ENCODE measurements at regions not wholly inside any gene's neighbourhood (a gene's known extent, or its start where the extent isn't known, plus 50 kb on each side); places are given as distances from the start of the nearest gene placed in this dataset.

GRCh38 chr7:91690541-91691070, 189.9 kb downstream of the MTERF1 start:
- Histone ChIP-seq H3K4me3 (no peak overlapping the region), H3K36me3 (ENCODE audit: low read depth) (no peaks in the 10 kb centered on the region), H3K4me1 (ENCODE audit: low read depth) (no peaks in the 10 kb centered on the region), H3K9me3 (no peaks in the 10 kb centered on the region)
- DNase-seq (no peak), ATAC-seq (no peak)
- intact Hi-C loops (cut with DNase I, micrococcal nuclease) = no loop called here
- TF ChIP-seq, protein P1, sequence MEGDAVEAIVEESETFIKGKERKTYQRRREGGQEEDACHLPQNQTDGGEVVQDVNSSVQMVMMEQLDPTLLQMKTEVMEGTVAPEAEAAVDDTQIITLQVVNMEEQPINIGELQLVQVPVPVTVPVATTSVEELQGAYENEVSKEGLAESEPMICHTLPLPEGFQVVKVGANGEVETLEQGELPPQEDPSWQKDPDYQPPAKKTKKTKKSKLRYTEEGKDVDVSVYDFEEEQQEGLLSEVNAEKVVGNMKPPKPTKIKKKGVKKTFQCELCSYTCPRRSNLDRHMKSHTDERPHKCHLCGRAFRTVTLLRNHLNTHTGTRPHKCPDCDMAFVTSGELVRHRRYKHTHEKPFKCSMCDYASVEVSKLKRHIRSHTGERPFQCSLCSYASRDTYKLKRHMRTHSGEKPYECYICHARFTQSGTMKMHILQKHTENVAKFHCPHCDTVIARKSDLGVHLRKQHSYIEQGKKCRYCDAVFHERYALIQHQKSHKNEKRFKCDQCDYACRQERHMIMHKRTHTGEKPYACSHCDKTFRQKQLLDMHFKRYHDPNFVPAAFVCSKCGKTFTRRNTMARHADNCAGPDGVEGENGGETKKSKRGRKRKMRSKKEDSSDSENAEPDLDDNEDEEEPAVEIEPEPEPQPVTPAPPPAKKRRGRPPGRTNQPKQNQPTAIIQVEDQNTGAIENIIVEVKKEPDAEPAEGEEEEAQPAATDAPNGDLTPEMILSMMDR (IDR thresholded peaks at IDR 0.05) = no peak

DNA sequence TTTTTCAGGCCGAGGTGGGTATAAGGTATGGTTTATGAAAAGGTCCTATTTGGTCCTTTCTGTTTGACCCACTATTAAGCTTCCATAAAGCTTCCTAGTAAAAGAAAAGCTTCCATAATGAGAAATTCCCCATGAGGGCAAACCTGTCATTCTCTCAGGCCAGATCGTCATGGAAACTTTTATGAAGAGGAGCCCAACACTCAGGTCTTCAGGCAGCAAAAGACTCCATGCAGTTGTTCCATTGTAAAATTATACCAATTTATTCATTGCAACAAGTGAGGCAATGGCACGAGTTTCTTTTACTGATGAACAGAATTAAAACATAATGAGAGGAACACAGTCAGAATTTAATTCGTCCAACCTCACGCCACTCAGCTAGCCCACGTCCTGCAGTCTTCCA, 188.6 kb downstream of the MTERF1 start:
- intact Hi-C loops (cut with DNase I, micrococcal nuclease) = no loop called here
- TF ChIP-seq, protein P1 (IDR thresholded peaks at IDR 0.05) = no peak
- no peak for ATAC-seq
- DNase-seq = no peak
- no peaks in the 10 kb centered on the region for H3K9me3 ChIP-seq
- H3K4me3 ChIP-seq = no peak overlapping the region
- H3K36me3 ChIP-seq (ENCODE audit: low read depth) = no peaks in the 10 kb centered on the region
- no peaks in the 10 kb centered on the region for H3K4me1 ChIP-seq (ENCODE audit: low read depth)

DNA sequence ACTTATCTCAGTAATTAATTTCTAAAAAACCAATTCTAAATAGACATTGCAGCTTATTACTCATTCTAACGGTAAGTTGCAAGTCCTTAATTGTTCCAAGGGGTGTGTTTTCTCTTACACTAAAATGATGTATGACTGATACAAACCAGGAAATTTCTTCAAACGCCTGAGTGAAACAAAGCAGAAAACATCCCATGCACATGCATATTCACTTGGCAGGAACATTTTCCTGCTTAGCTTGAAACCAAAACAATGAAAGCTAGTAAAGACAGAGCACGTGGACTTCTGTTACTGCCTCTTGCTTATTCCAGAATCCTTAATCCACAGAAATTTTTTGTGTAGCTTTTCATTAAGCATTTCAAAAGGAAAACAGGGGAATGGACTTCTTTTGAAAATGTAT, 187.7 kb downstream of the MTERF1 start:
- TF ChIP-seq, protein P1 (IDR thresholded peaks at IDR 0.05) = no peak
- Histone ChIP-seq H3K9me3 (no peaks in the 10 kb centered on the region), H3K4me3 (no peak overlapping the region), H3K36me3 (ENCODE audit: low read depth) (no peaks in the 10 kb centered on the region), H3K4me1 (ENCODE audit: low read depth) (no peaks in the 10 kb centered on the region)
- ATAC-seq = no peak
- no peak for DNase-seq
- intact Hi-C loops (cut with DNase I, micrococcal nuclease) = no loop called here

GRCh38 chr7:91694351-91694841, 186.1 kb downstream of the MTERF1 start:
- TF ChIP-seq, protein P1 (IDR thresholded peaks at IDR 0.05) = no peak
- Histone ChIP-seq H3K9me3 (peaks cover 3% of the 10 kb centered on the region), H3K4me1 (ENCODE audit: low read depth) (no peaks in the 10 kb centered on the region), H3K36me3 (ENCODE audit: low read depth) (no peaks in the 10 kb centered on the region), H3K4me3 (no peak overlapping the region)
- DNase-seq = no peak
- intact Hi-C loops (cut with DNase I, micrococcal nuclease) = no loop called here
- no peak for ATAC-seq

GRCh38 chr7:91710881-91711280, 169.6 kb downstream of the MTERF1 start:
- Histone ChIP-seq H3K36me3 (ENCODE audit: low read depth) (no peaks in the 10 kb centered on the region), H3K4me1 (ENCODE audit: low read depth) (no peaks in the 10 kb centered on the region), H3K9me3 (peaks cover 23% of the 10 kb centered on the region), H3K4me3 (no peak overlapping the region)
- intact Hi-C loops (cut with DNase I, micrococcal nuclease) = no loop called here
- DNase-seq (no peak), ATAC-seq (no peak)
- TF ChIP-seq, protein P1 (IDR thresholded peaks at IDR 0.05) = no peak

GRCh38 chr7:91713669-91714068, 166.8 kb downstream of the MTERF1 start:
- intact Hi-C loops (cut with DNase I, micrococcal nuclease) = no loop called here
- TF ChIP-seq, protein P1 (IDR thresholded peaks at IDR 0.05) = no peak
- no peak for ATAC-seq

More at GRCh38 chr7:91713669-91714068, 166.8 kb downstream of the MTERF1 start:
- Histone ChIP-seq H3K9me3 (peaks cover 11% of the 10 kb centered on the region), H3K36me3 (ENCODE audit: low read depth) (no peaks in the 10 kb centered on the region), H3K4me1 (ENCODE audit: low read depth) (no peaks in the 10 kb centered on the region), H3K4me3 (no peak overlapping the region)
- DNase-seq = no peak
